ENCODE measurements at regions not wholly inside any gene's neighbourhood (a gene's known extent, or its start where the extent isn't known, plus 50 kb on each side); places are given as distances from the start of the nearest gene placed in this dataset.
A peak's percentile ranks its signal among the peaks of the same experiment; 100 is the strongest.

GRCh38 chr1:83763361-83764095 lies 235.4 kb downstream of the TTLL7 start:
- no peak overlapping the region for H3K4me3 ChIP-seq (ENCODE audit: low read depth, low read length)
- TF ChIP-seq CTCF (IDR thresholded peaks at IDR 0.05; ENCODE audit: low read depth, low read length) (no peak), POLR2A (IDR thresholded peaks at IDR 0.05; ENCODE audit: extremely low read depth, insufficient read length) (no peak), MYC (IDR thresholded peaks at IDR 0.05; ENCODE audit: low read depth, low read length) (no peak), MAX (IDR thresholded peaks at IDR 0.05; ENCODE audit: low read depth, low read length) (no peak)
- DNase-seq (ENCODE audit: low read depth) = no peak

- DNase-seq (ENCODE audit: low read depth) = no peak
Measured at GRCh38 chr1:83762416-83762815, 236.5 kb downstream of the TTLL7 start.

GRCh38 chr1:83762039-83762365 lies 236.9 kb downstream of the TTLL7 start:
- DNase-seq (ENCODE audit: low read depth) = no peak
- no peak overlapping the region for H3K4me3 ChIP-seq (ENCODE audit: low read depth, low read length)
- TF ChIP-seq CTCF (IDR thresholded peaks at IDR 0.05; ENCODE audit: low read depth, low read length) (no peak), POLR2A (IDR thresholded peaks at IDR 0.05; ENCODE audit: extremely low read depth, insufficient read length) (no peak), MYC (IDR thresholded peaks at IDR 0.05; ENCODE audit: low read depth, low read length) (no peak), MAX (IDR thresholded peaks at IDR 0.05; ENCODE audit: low read depth, low read length) (no peak)

More at GRCh38 chr1:83762416-83762815, 236.5 kb downstream of the TTLL7 start:
- no peak for TF ChIP-seq POLR2A (IDR thresholded peaks at IDR 0.05; ENCODE audit: extremely low read depth, insufficient read length)
- TF ChIP-seq CTCF (IDR thresholded peaks at IDR 0.05; ENCODE audit: low read depth, low read length) = no peak
- no peak for TF ChIP-seq MYC (IDR thresholded peaks at IDR 0.05; ENCODE audit: low read depth, low read length)
- no peak for TF ChIP-seq MAX (IDR thresholded peaks at IDR 0.05; ENCODE audit: low read depth, low read length)
- no peak overlapping the region for H3K4me3 ChIP-seq (ENCODE audit: low read depth, low read length)

DNA sequence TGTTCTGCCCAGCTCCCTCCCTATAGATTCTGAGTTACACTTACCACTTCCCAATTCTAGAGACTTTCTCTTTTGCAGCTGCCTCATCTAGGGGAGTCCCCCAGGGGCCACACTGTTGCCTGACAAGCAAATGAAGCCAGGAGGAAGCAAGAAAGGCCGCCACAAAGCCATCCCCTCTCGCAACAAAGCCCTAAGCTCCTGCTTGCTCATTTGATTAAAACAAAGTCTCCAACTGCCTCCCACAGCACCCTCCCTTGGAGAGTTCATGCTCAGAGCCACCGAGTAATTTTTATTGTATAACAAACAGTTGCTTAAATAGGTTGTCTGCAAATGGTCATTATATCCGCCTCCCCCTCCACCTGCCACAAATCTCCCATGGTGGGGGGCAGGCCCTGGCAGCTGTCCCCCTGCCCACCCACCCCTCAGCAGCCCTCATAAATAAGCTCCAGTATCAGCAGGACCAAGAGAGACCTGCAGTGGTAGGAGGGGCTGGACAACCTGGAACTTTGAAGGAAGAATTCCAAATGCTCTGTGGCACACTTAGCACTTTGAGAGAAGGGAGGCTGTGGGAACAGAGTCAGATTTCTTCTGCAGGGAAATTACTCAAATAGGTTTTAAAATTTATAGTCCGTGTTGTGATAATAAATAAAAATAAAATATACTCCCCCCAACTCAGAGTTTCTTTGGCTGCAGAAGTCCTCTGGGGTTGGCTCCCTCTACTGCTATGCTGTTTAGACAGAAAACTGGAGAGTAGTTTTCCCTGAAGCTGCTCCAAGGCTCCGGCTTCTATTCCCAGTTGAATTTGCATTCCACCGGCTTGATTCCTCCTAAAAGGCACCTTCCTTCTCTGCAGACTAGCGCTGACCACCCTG lies 237.5 kb downstream of the TTLL7 start:
- peak; percentile 5 for DNase-seq (ENCODE audit: low read depth)
- H3K4me3 ChIP-seq (ENCODE audit: low read depth, low read length) = no peak overlapping the region
- TF ChIP-seq MAX (IDR thresholded peaks at IDR 0.05; ENCODE audit: low read depth, low read length) (no peak), MYC (IDR thresholded peaks at IDR 0.05; ENCODE audit: low read depth, low read length) (no peak), CTCF (IDR thresholded peaks at IDR 0.05; ENCODE audit: low read depth, low read length) (no peak), POLR2A (IDR thresholded peaks at IDR 0.05; ENCODE audit: extremely low read depth, insufficient read length) (no peak)

- DNase-seq (ENCODE audit: low read depth) = no peak
- no peak overlapping the region for H3K4me3 ChIP-seq (ENCODE audit: low read depth, low read length)
- TF ChIP-seq MYC (IDR thresholded peaks at IDR 0.05; ENCODE audit: low read depth, low read length) (no peak), MAX (IDR thresholded peaks at IDR 0.05; ENCODE audit: low read depth, low read length) (no peak), CTCF (IDR thresholded peaks at IDR 0.05; ENCODE audit: low read depth, low read length) (no peak)
Measured at GRCh38 chr1:83760226-83761021, 238.5 kb downstream of the TTLL7 start.

All from NB4 (cell line).